ENCODE measurements at regions not wholly inside any gene's neighbourhood (a gene's known extent, or its start where the extent isn't known, plus 50 kb on each side); places are given as distances from the start of the nearest gene placed in this dataset.

DNA sequence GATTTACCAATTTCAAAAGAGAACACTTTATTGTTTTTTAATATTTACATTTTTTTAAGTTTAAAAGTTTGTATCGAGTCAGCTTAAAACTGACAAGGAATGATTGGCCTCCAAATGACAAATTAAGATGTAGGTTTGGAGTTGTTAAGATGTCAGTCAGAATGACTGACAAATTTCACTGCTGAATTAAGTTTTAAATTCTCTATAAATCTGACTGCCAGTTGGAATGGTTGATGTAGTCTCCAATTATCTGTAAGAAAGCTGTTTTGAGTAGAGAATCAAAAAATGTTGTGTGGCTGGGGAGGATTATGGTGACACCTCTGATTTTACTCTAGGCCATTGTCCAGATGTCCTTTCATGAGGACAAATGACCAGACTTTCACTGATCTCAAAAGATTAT lies 165.3 kb upstream of the CDH20 start:
- DNase-seq (ENCODE audit: low spot score), result no peak

DNA sequence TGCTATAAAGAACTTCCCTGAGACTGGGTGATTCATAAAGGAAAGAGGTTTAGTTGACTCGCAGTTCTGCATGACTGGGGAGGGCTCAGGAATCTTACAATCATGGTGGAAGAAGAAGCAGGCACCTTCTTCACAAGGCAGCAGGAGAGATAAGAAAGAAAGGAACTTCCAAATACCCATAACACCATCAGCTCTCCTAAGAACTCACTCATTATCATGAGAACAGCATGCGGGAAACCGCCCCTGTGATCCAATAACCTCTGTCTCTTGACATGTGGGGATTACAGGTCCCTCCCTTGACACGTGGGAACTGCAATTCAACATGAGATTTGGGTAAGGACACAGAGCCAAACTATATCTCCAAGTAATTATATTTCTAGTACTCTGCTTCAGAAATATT lies 163.8 kb upstream of the CDH20 start:
- no peak for DNase-seq (ENCODE audit: low spot score)

DNA sequence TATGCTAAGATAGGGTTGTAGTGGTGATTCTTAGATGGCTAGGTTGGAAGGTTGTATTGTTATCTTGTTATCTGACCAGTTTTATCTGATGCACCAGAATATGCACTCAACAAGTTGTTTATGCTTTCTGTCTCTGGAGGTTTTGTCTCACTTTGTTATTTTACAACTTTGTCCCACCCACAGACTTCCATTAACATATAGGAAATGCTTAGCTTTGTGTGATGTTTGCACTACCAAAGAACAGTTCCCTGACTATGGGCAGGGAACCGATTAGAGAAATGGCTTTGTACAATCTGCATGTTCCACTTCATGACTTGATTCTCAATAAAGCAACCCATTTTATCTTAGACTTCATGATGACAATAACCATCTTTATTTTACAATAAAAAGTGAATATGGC lies 160.6 kb upstream of the CDH20 start:
- no peak for DNase-seq (ENCODE audit: low spot score)

- DNase-seq (ENCODE audit: low spot score), result no peak
Measured at GRCh38 chr18:61173554-61173953, 159.7 kb upstream of the CDH20 start.

GRCh38 chr18:61183798-61184197 lies 149.4 kb upstream of the CDH20 start:
- no peak for DNase-seq (ENCODE audit: low spot score)

GRCh38 chr18:61187971-61188370 lies 145.3 kb upstream of the CDH20 start:
- no peak for DNase-seq (ENCODE audit: low spot score)

- DNase-seq (ENCODE audit: low spot score), result no peak
Measured at GRCh38 chr18:61189376-61189775, 143.9 kb upstream of the CDH20 start.

- no peak for DNase-seq (ENCODE audit: low spot score)
Measured at GRCh38 chr18:61194726-61195125, 138.5 kb upstream of the CDH20 start.

GRCh38 chr18:61196750-61197149 lies 136.5 kb upstream of the CDH20 start:
- no peak for DNase-seq (ENCODE audit: low spot score)

GRCh38 chr18:61198486-61198885 lies 134.7 kb upstream of the CDH20 start:
- no peak for DNase-seq (ENCODE audit: low spot score)

DNA sequence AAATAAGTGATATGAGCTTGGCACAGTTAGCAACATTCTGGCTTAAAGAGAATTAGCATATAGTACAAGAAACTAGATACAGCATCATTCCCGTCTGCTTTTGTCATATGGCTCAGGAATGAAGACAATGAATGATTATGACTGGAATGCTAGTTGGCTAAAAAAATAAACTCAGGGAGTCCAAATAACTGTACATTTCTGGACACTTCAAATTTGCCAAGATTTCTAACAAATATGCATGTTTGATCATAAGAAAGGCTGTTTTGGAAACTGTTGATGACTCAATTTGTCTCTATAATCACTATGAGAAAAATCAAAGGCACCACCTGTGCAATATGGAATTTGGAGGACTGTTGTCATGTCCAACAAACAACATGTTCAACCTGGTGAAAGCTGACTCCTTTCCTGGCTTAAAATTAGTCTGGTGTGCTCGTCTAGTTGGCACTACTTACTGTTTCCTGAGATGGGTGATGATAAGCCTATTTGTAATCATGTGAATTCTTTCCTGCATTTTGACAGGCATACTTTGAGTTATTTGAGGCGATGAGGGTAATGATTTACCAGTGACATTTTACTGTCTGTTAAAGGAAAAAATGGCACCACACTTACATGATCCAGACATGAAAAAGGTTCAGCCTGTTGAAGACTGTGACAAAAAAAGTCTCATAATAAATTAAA lies 133.9 kb upstream of the CDH20 start:
- peak; percentile 47 for DNase-seq (ENCODE audit: low spot score)

- DNase-seq (ENCODE audit: low spot score), result peak; percentile 11
Measured at GRCh38 chr18:61201511-61201910, 131.7 kb upstream of the CDH20 start.

GRCh38 chr18:61203151-61203550 lies 130.1 kb upstream of the CDH20 start:
- peak; percentile 34 for DNase-seq (ENCODE audit: low spot score)

- DNase-seq (ENCODE audit: low spot score), result peak; percentile 2
Measured at GRCh38 chr18:61209801-61210200, 123.4 kb upstream of the CDH20 start.

DNA sequence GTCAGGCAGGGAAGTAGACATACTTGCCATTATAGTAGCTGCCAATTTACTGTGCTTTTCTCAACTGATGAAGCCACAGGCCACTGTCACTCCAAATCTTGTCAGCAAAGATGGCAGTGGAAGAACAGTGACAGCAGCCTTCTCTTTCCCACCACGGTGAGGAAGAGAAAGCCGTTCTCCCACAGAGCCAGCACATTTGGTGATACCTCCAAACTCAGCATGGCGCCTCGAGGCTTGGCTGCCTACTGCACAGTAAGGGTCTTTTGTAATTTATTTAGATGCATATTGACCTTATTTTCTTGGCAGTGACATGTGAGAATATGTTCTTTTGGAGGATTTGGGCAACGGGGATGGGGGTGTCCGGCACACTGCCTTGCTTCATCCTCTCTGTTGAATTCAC lies 117.2 kb upstream of the CDH20 start:
- no peak for DNase-seq (ENCODE audit: low spot score)

DNA sequence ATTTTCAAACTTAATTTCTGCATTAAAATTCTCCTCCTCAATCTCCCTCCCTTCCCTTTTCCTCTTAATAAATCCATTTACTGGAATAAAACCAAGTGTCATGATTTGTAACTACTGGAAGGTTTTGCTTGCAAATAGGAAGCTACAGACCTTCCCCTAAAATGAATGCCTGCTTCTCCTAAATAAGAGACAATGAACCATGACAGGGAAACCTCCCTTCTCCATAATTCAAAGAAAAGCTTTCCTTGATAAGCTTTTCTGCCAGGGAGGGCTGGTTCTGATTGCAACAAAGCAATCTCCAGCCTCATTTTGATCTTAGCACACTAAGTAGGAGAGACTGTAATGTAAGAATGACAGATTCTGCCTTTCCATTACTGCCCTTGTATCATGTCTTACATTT lies 111.0 kb upstream of the CDH20 start:
- no peak for DNase-seq (ENCODE audit: low spot score)

DNA sequence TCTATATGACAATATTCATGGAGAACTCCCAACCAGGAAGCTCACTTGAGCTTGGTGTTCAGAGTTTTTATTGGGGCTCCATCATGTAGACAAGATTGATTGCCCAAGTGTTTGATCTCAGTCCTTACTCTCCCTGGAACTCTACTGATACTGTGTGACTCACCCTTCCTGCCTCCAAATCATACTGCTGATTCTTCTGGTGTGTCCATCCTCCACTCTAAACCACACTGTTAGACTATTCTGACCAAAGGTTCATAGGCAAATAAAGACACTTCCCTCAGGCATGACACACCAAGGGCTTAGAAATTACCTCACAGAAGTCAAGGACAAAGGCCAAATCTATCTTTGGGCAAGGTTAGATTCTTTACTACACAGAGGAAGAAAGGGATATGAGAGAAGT lies 107.9 kb upstream of the CDH20 start:
- no peak for DNase-seq (ENCODE audit: low spot score)

- no peak for DNase-seq (ENCODE audit: low spot score)
Measured at GRCh38 chr18:61236356-61237057, 96.7 kb upstream of the CDH20 start.

GRCh38 chr18:61237529-61237928 lies 95.7 kb upstream of the CDH20 start:
- no peak for DNase-seq (ENCODE audit: low spot score)

- DNase-seq (ENCODE audit: low spot score), result no peak
Measured at GRCh38 chr18:61239051-61239450, 94.2 kb upstream of the CDH20 start.

DNA sequence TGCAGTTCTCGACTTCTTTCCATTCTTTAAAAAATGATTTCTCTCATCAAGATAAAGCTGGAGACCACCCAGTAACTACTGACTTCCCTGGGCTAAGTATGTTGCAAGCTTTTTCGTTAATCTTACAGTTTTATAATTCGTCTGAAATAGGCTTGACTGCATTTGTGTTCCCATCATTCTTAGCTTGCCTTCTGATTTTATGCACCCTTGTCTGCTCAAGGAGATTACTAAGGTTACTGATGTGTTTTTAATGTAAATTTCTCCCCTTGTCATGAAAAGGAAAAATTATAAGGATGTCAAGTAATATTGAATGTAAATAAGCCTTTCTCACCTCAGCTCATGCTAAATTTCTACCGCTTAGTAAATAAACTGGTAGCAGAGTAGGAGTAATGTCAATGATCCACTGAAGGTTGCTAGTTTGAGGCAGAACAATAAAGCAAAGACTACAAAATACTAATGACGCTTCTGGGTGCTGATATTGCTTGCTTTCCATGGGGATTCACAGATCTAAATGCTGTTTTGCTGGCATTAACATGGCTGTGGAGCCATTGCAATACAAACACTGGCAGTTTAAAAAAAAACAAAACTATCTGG lies 91.9 kb upstream of the CDH20 start:
- no peak for DNase-seq (ENCODE audit: low spot score)

- no peak for DNase-seq (ENCODE audit: low spot score)
Measured at GRCh38 chr18:61244632-61245031, 88.6 kb upstream of the CDH20 start.

DNA sequence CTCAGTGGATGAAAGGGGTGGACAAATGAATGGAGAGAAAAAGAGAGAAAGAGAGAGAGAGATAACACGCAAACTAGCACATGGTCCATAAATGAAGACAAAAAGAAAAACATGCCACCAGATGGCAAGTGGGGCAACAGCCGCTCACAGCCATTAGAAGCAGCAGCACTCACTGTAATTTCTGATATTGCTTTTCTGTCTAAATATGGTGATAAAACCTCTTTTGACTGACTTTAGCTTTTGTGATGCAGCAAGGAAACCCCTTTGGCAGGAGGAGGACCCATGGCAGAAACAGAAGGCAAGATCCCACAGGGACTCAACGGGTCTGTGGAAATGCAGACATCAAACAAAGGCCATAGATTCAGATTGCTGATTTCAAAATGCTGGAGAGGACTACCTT lies 88.0 kb upstream of the CDH20 start:
- no peak for DNase-seq (ENCODE audit: low spot score)

DNA sequence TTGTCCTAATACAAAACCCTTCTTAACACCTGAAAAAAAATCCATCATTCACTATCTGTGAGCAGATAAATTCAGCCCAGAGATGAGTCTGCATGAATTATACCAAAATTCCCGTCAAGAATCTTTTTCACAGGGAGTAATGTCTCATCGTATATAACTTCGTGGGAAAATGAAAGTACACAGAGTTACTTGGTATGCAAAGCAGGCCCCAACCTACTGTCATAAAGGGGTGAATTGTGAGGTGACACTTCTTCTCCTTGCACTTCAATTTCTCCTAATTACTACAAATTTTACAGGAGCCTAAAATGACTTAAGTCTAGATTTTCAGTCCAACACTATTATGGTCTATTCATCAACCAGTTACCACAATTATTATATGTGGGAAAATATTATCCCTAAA lies 84.6 kb upstream of the CDH20 start:
- DNase-seq (ENCODE audit: low spot score), result no peak
